Keratinocyte (primary cell): ENCODE measurements at regions not wholly inside any gene's neighbourhood (a gene's known extent, or its start where the extent isn't known, plus 50 kb on each side); places are given as distances from the start of the nearest gene placed in this dataset.

ENCODE experiments used
- DNase-seq: peaks from one replicate; pipeline ENCODE4 v3.0.0-alpha.2; 2011; ENCODE audit warnings: low read depth, missing footprints, low spot score
- FAIRE-seq: peaks from 2 replicates; lab custom pipeline; 2011; peaks lifted over from hg19 to GRCh38; lab: Jason Lieb, UNC
- H2AFZ ChIP-seq: 2 replicates; pipeline ENCODE4 v1.6.0; 2012; ENCODE audit warnings: low read length, control low read depth, inconsistent platforms; ENCODE audit not compliant: control insufficient read depth
- H3K27ac ChIP-seq: 2 replicates; pipeline ENCODE4 v1.5.1; 2011; ENCODE audit warnings: low read length; ENCODE audit not compliant: control insufficient read depth, insufficient read depth
- H3K27me3 ChIP-seq: 3 replicates; pipeline ENCODE4 v1.6.0; 2011; ENCODE audit warnings: low read length; ENCODE audit not compliant: control insufficient read depth, insufficient read depth; ENCODE audit errors: extremely low read depth
- H3K36me3 ChIP-seq, 2 experiments: 2 replicates in 1 of 2; 3 replicates in 1 of 2; pipeline ENCODE4 v1.5.1; 2011; ENCODE audit warnings: low read length in 2 of 2, mild to moderate bottlenecking in 1 of 2; ENCODE audit not compliant: control insufficient read depth in 2 of 2, insufficient read depth in 2 of 2; ENCODE audit errors: extremely low read depth in 1 of 2
- H3K4me1 ChIP-seq: 3 replicates; pipeline ENCODE4 v1.5.1; 2011; ENCODE audit warnings: low read length; ENCODE audit not compliant: control insufficient read depth, insufficient read depth; ENCODE audit errors: extremely low read depth
- H3K4me2 ChIP-seq: 3 replicates; pipeline ENCODE4 v1.6.0; 2011; ENCODE audit warnings: low read depth, low read length; ENCODE audit not compliant: control insufficient read depth, insufficient read depth; ENCODE audit errors: extremely low read depth
- H3K4me3 ChIP-seq, 3 experiments: fragments of 200-600 bp in 1 of 3; sonication (generic) in 1 of 3; 2 replicates in 2 of 3; 3 replicates in 1 of 3; pipeline ENCODE4 v1.5.1; 2011 to 2016; ENCODE audit warnings: low read length in 3 of 3, mild to moderate bottlenecking in 3 of 3, control low read depth in 2 of 3, inconsistent platforms in 1 of 3, low read depth in 1 of 3, mixed read lengths in 1 of 3, mixed run types in 1 of 3, moderate library complexity in 1 of 3; ENCODE audit not compliant: control insufficient read depth in 2 of 3, insufficient read depth in 2 of 3; ENCODE audit errors: extremely low read depth in 1 of 3
- H3K79me2 ChIP-seq: 2 replicates; pipeline ENCODE4 v1.6.0; 2012; ENCODE audit warnings: low read length; ENCODE audit not compliant: control insufficient read depth, insufficient read depth
- H3K9ac ChIP-seq: 3 replicates; pipeline ENCODE4 v1.6.0; 2011; ENCODE audit warnings: low read length; ENCODE audit not compliant: control insufficient read depth, insufficient read depth; ENCODE audit errors: extremely low read depth
- H3K9me1 ChIP-seq: 3 replicates; pipeline ENCODE4 v1.6.0; 2011; ENCODE audit warnings: low read length; ENCODE audit not compliant: control insufficient read depth, insufficient read depth; ENCODE audit errors: extremely low read depth
- H3K9me3 ChIP-seq: 2 replicates; pipeline ENCODE4 v1.5.1; 2012; ENCODE audit warnings: low read depth, low read length; ENCODE audit not compliant: control insufficient read depth
- H4K20me1 ChIP-seq: 3 replicates; pipeline ENCODE4 v1.6.0; 2011; ENCODE audit warnings: low read length; ENCODE audit not compliant: control insufficient read depth, insufficient read depth; ENCODE audit errors: extremely low read depth
- CTCF ChIP-seq, 3 experiments: IDR thresholded peaks in 1 of 3; conservative IDR thresholded peaks in 1 of 3; optimal IDR thresholded peaks in 1 of 3; 2 replicates in 2 of 3; 3 replicates in 1 of 3; pipeline versions ENCODE3 to v1.5.1; 2011; ENCODE audit warnings: low read length in 3 of 3, mild to moderate bottlenecking in 3 of 3, moderate library complexity in 2 of 3, control low read depth in 1 of 3, inconsistent platforms in 1 of 3; ENCODE audit not compliant: insufficient read depth in 2 of 3; ENCODE audit errors: extremely low read depth in 1 of 3
- EZH2 ChIP-seq: IDR thresholded peaks from one replicate; pipeline ENCODE4 v1.6.1; 2012; ENCODE audit warnings: inconsistent platforms, mild to moderate bottlenecking, low read length, moderate library complexity
- dilution Hi-C: fragments of 300-500 bp; cut with MboI; formaldehyde crosslinking; loops from one replicate; pipeline ENCODE4 v1.7.0; 2020; ENCODE audit warnings: low sequenced_read_pairs; ENCODE audit not compliant: extremely low pct_ligation_motif_present

GRCh38 chr17:14797801-14798200 lies 467.3 kb downstream of the PMP22 start:
- H4K20me1 ChIP-seq, result no peaks in the 10 kb centered on the region

DNA sequence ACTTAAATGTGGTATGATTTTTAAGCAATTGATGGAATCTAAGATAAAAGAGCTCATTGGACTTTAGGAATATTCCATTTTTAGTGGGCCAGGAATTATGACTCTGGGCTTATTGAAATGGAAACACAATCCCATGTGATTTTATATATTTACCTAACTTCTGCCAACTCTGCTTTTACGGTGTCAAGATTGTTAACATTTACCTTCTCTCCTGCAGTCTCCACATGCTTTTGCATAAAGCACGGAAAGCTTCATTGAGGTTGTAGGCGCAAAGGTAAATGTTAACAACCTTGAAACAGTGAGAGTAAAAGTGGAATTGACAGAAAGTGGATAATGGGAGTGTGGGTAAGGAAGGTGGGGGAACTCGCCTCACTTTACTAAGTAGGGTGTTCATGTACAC lies 468.1 kb downstream of the PMP22 start:
- no peaks in the 10 kb centered on the region for H3K36me3 ChIP-seq
- H3K9me1 ChIP-seq, result no peaks in the 10 kb centered on the region
- peaks cover 15% of the 10 kb centered on the region for H3K4me1 ChIP-seq
- no peak for TF ChIP-seq EZH2
- no peak for TF ChIP-seq CTCF (optimal IDR thresholded peaks at IDR 0.05 in 1 of 3, IDR thresholded peaks at IDR 0.05 in 1 of 3, conservative IDR thresholded peaks at IDR 0.05 in 1 of 3; ENCODE audit: extremely low read depth in 1 of 3, insufficient read depth in 2 of 3, low read length in 3 of 3)
- no peaks in the 10 kb centered on the region for H3K79me2 ChIP-seq
- H3K4me3 ChIP-seq, result no peak overlapping the region
- no peak for FAIRE-seq
- no peaks in the 10 kb centered on the region for H3K27me3 ChIP-seq
- dilution Hi-C loops, result no loop called here
- no peaks in the 10 kb centered on the region for H4K20me1 ChIP-seq
- DNase-seq, result no peak
- H3K9ac ChIP-seq, result no peak overlapping the region
- H3K27ac ChIP-seq, result no peak overlapping the region
- no peaks in the 10 kb centered on the region for H3K9me3 ChIP-seq
- no peak overlapping the region for H2AFZ ChIP-seq
- H3K4me2 ChIP-seq, result no peak overlapping the region

More at GRCh38 chr17:14797801-14798200, 467.3 kb downstream of the PMP22 start:
- Histone ChIP-seq H3K9ac (no peak overlapping the region), H3K79me2 (no peaks in the 10 kb centered on the region), H3K4me1 (peaks cover 13% of the 10 kb centered on the region), H3K9me1 (no peaks in the 10 kb centered on the region), H3K4me3 (no peak overlapping the region), H3K4me2 (no peak overlapping the region), H3K9me3 (no peaks in the 10 kb centered on the region), H3K27ac (no peak overlapping the region), H3K27me3 (no peaks in the 10 kb centered on the region), H2AFZ (no peak overlapping the region), H3K36me3 (no peaks in the 10 kb centered on the region)
- no peak for DNase-seq
- dilution Hi-C loops, result no loop called here
- TF ChIP-seq CTCF (optimal IDR thresholded peaks at IDR 0.05 in 1 of 3, IDR thresholded peaks at IDR 0.05 in 1 of 3, conservative IDR thresholded peaks at IDR 0.05 in 1 of 3; ENCODE audit: extremely low read depth in 1 of 3, insufficient read depth in 2 of 3, low read length in 3 of 3) (no peak), EZH2 (no peak)
- no peak for FAIRE-seq
